ENCODE measurements at regions not wholly inside any gene's neighbourhood (a gene's known extent, or its start where the extent isn't known, plus 50 kb on each side); places are given as distances from the start of the nearest gene placed in this dataset.
"Not testable (repeated sequence)": the region's sequence is repeated elsewhere in the genome, so short reads cannot be mapped to it uniquely, and the experiment has no call there.

DNA sequence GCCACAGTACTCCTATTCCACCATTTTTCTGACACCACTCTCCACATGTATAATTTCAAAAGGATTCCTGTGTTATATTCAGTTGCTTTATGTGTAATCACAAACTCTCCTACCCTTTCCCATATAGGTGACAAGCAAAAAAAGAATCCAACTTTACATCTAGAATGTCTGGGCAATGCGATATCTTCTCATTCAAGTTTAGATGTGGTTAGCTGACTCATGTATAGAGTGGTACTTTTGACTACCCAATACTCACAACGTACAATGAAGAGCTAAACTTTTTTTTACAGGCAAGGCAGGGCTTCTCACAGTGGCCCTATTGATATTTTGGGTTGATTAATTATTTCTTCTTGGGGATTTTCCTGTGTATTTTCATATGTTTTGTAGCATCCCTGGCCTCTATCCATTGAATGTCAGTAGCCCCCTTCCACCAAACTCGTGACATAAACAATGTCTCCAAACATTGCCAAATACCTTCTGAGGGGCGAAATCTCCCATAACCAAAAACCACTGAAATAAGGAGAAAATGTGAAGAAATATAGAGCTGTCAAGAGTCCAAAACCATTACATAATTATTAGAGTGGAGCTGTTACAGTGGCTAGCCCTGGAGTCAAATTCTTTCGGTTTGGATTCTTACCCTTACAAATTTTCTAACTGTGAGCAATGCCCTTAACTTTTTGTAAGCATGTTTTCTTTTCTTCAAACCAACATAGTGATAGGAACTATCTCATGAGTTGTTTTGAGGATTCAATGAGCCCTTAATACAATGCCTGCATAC lies 342.6 kb downstream of the NSUN3 start:
- no peak overlapping the region for H3K27ac ChIP-seq
- TF ChIP-seq, protein P1, sequence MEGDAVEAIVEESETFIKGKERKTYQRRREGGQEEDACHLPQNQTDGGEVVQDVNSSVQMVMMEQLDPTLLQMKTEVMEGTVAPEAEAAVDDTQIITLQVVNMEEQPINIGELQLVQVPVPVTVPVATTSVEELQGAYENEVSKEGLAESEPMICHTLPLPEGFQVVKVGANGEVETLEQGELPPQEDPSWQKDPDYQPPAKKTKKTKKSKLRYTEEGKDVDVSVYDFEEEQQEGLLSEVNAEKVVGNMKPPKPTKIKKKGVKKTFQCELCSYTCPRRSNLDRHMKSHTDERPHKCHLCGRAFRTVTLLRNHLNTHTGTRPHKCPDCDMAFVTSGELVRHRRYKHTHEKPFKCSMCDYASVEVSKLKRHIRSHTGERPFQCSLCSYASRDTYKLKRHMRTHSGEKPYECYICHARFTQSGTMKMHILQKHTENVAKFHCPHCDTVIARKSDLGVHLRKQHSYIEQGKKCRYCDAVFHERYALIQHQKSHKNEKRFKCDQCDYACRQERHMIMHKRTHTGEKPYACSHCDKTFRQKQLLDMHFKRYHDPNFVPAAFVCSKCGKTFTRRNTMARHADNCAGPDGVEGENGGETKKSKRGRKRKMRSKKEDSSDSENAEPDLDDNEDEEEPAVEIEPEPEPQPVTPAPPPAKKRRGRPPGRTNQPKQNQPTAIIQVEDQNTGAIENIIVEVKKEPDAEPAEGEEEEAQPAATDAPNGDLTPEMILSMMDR (conservative IDR thresholded peaks at IDR 0.05): no peak

DNA sequence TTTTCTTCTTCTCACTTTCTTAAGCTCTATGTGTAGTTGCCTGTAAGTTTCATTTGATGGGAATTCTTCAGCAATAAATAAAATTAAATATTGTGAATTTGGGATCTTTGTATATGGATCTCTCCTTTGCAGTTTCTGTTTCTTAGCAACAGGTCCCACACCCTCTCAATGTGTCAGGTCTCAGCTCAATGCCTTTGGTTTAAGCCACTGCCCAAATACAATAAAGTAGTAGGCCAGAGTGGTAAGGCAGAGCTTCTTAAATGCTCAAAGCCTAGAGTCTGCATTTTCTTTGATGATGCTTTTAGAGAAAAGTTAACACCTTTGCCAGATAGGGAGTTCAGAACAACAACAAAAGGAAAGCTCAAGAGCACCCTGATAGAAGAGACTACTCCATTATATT lies 343.7 kb downstream of the NSUN3 start:
- H3K27ac ChIP-seq: no peak overlapping the region
- TF ChIP-seq, protein P1 (conservative IDR thresholded peaks at IDR 0.05): no peak

DNA sequence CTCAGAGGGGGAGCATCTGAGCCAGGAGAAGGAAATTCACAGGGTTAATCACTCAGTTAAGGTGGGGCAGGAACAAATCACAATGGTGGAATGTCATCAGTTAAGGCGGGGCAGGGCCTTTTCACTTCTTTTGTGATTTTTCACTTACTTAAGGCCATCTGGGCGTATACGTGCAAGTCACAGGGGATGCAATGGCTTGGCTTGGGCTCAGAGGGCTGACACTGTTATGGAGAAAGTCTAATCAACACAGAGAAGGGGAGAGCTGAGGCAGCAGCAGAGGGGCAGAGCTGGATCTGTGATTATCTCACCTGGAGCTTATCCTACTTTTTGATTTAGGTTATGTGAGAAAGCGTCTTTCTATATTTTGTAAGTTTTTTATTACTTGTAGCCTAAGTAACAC lies 350.1 kb downstream of the NSUN3 start:
- H3K27ac ChIP-seq: not testable (repeated sequence)

DNA sequence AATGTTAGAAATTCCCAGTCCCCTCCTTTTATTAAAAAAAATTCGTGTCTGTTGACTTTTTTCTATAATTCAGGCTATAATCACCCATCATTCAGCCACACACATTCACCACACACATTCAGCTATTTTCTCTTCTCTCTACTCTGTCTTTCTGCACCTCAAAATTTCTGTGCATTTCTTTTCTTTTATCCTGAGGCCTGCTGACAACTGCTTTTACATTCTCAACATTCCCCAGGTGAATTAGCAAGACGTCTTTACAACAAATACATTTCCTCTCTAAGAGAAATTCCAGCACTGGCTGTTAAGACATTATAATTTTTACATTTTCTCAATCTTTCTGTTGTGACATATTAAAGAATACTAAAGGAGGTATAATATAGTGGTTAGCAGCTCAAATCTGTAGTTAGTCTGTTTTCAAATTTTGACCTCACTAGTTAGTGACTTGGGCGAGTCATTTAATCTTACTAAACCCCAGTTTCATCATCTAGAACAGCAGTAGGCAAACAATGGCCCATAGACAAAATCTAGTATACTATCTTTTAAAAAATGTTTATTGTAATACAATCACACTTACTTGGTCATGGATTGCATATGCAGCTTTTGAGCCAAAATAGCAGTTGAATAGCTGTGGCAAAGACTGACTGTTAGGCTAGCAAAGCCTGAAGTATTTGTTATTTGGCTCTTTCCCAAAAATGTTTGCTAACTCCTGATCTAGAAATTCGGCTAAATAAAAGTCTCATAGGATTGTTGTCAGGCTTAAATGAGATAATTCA lies 350.7 kb downstream of the NSUN3 start:
- no peak overlapping the region for H3K27ac ChIP-seq
- TF ChIP-seq, protein P1 (conservative IDR thresholded peaks at IDR 0.05): no peak

DNA sequence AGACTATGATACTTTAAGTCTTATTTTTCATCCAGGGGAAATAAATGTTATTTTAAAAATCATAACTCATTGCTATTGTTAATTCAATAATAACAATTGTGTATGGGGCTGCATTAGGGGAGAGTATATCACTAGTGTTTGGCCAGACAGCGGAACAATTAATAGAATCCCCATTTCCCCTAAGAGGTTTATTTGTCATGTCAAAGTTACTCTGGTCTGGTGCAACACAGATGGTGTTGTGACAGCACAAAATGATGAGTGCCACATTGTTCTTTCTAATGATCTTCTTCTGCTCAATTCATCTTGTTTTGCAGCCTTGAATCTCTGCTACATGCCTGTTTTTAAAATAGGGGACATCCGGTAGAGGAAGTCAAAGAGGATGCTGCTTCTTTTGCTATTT lies 351.6 kb downstream of the NSUN3 start:
- H3K27ac ChIP-seq: no peak overlapping the region
- TF ChIP-seq, protein P1 (conservative IDR thresholded peaks at IDR 0.05): no peak

DNA sequence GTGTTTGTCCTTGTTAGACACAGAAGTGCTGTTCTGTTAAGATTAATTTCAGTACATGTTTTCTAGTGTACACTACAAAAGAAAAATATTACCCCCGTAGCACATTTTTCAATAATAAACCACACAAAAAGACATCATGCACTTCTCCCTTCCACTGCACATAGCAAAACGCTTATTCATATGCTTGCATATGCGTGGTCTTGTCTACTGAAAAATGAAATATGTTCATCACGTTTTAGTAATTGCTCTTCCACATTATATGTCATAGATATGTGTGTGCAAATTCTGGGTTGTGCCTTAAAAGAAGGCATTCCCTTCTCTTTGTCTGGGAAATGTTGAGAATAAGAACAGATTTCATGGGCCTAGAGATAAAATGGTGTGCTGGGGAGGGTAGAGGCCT lies 353.9 kb downstream of the NSUN3 start:
- no peak overlapping the region for H3K27ac ChIP-seq
- TF ChIP-seq, protein P1 (conservative IDR thresholded peaks at IDR 0.05): no peak

DNA sequence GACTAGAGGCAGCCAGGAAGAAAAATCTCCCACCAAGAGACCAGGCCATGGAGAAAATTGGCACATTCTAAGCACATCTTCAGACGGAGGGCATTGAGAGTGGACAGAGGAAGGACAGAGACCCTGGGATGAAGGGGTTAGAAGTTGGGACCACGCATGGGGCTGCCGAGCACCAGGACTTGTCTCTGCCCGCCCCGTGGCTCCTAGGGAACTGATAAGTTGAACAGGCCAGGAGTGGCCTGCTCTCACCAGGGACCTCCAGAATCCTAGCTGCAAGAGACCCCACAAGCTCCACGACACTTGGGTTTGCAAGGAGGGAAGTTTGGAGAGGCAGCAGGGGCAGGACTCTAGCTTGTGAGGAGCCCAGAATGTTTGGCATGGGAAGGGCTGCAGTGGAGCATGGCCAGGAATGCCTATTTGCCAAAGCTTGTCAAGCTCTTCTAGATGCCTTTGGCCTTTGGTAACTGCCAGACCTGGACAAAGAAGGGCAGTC lies 355.1 kb downstream of the NSUN3 start:
- TF ChIP-seq, protein P1 (conservative IDR thresholded peaks at IDR 0.05): no peak

DNA sequence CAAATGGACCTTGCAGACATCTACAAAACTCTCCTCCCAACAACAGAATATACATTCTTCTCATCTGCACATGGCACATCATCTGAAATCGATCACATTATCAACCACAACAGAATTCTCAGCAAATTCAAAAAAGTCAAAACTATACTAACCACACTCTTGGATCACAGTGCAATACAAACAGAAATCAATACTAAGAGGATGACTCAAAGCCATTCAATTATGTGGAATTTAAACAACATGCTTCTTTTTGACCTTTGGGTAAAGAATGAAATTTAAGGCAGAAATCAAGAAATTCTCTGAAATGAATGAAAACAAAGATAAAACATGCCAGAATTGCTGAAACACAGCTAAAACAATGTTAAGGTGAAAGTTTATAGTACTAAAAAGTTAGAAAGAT lies 358.1 kb downstream of the NSUN3 start:
- no peak overlapping the region for H3K27ac ChIP-seq

More for the DNA sequence above, 355.1 kb downstream of the NSUN3 start:
- no peak overlapping the region for H3K27ac ChIP-seq

More for the DNA sequence above, 358.1 kb downstream of the NSUN3 start:
- TF ChIP-seq, protein P1 (conservative IDR thresholded peaks at IDR 0.05): no peak
